GM18498 (cell line): ENCODE measurements at regions not wholly inside any gene's neighbourhood (a gene's known extent, or its start where the extent isn't known, plus 50 kb on each side); places are given as distances from the start of the nearest gene placed in this dataset.

Source experiments
- ATAC-seq: cut with Tn5 transposase; IDR thresholded peaks from one replicate; pipeline ENCODE4 v1.9.1; 2021; ENCODE audit warnings: mild to moderate bottlenecking, moderate library complexity; ENCODE audit not compliant: unreplicated experiment

DNA sequence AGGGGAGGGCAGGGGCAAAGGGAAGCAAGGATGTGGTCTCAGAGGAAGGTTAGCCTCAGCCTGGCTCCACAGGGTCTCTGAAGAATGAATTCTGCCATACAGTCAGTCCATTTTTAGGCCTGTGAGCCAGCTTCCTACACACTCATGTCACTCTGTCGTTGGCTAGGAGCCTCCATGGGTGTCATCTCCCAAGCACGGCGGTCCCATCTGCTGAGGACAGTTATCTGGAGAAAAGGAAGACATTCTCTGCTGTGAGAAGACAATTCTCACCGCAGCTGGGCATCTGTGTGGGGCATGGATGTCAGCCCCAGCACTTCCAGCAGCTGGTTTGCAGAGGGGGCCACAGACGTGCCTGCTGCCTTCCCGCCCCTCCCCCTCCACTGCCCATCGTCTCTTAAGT, 167.6 kb downstream of the LINC00237 start:
- no peak for ATAC-seq

GRCh38 chr20:20938131-20938530, 168.0 kb downstream of the LINC00237 start:
- ATAC-seq: no peak

DNA sequence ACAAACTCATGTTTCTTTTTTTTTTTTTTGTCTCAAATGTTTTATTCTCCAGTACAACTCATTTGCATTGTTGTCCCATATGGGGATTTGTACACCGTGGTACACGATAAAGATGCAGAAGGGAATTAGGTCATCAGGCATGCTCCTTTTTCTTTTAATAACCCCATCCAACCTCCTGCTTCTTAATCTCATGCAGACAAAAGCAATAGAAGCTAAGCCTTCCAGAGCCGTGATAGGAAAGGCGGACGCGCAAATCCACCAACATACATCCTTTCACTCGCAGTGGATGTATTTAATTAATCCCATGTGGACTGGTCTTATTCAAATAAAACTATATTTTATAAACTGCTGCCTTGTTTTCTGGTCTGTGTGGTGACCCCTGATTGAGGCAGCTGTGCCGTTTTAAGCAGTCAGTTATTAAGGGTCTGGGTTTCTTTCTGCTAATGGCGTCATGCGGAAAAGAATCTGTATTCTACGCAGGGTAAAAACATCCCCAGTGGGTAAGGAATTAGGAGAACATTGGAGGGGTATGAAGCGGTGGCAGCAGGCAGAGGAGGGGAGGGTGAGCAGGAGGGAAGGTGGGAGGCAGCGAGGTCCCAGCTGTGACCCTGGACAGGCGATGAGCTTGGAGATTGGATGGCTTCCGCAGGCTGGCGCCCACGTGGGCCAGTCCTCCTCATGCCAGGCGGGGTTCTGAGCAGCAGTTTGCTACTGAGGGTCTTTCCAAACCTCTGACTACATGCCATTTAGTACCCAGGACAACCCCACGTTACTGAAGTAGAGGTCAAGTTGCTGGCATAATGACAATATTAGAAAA, 172.8 kb downstream of the LINC00237 start:
- ATAC-seq: no peak

GRCh38 chr20:20932156-20932555, 174.0 kb downstream of the LINC00237 start:
- ATAC-seq: no peak

GRCh38 chr20:20931632-20932031, 174.5 kb downstream of the LINC00237 start:
- ATAC-seq: no peak

- ATAC-seq: no peak
These were observed 175.1 kb downstream of the LINC00237 start for GRCh38 chr20:20931024-20931423.

DNA sequence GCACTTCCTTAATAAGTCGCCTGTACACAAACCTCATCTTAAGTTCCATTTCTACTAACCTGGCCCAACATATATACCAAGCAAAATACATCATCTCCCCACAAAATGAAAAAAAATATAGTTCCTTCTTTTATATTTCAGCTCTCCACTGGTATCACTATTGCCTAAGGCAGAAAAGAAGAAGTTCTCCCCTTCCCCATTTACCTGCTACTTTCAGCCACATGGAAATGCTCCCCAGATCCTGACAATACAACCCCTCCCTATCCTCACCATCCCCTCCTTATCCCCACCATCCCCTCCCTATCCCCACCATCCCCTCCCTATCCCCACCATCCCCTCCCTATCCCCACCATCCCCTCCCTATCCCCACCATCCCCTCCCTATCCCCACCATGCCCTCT, 175.7 kb downstream of the LINC00237 start:
- no peak for ATAC-seq

- no peak for ATAC-seq
These were observed 176.8 kb downstream of the LINC00237 start for GRCh38 chr20:20929341-20929740.

- ATAC-seq: no peak
These were observed 179.8 kb downstream of the LINC00237 start for GRCh38 chr20:20926222-20926905.

DNA sequence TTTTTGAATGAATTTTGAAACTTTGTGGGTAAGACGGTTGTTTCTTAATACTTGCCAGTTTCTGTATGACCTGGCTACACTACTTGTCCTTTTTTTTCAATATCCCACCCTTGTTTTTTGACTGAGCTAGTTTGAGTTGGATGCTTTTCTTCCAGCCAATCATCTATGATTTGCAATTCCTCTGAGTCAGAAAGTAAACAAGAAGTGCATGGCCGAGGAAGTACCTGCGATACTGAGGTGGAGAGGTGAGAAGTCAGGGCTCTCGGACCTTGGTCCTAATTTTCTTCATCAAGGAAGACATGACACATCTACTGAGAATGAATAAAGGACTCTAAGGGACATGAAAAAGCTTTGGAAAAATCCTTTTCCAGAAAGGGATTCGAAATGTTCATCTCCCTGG, 185.7 kb downstream of the LINC00237 start:
- ATAC-seq: no peak

- ATAC-seq: no peak
These were observed 190.3 kb downstream of the LINC00237 start for GRCh38 chr20:20915844-20916243.

GRCh38 chr20:20904501-20904831, 192.0 kb upstream of the RALGAPA2 start:
- no peak for ATAC-seq

GRCh38 chr20:20903773-20904500, 191.5 kb upstream of the RALGAPA2 start:
- ATAC-seq: no peak

- ATAC-seq: no peak
These were observed 185.5 kb upstream of the RALGAPA2 start for GRCh38 chr20:20897922-20898321.

DNA sequence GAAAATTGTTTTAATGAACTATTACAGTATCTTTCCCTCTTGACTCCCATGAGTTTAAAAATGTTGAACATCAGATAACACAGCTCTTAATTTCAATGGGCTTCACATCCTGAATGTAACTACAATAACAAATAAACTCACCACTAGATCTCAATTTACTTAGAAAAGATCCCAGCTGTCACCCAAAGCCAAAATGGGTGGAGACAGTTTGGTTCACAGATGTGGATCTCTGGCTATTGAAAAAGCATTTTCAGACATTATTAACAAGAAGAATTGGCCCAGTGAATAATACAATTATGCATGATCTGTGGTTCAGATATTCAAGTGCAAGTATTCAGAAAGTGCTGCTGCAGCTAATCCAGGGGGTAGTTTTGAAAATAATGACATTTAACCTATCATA, 184.7 kb upstream of the RALGAPA2 start:
- ATAC-seq: no peak

- ATAC-seq: no peak
These were observed 184.2 kb upstream of the RALGAPA2 start for GRCh38 chr20:20896606-20897005.

- no peak for ATAC-seq
These were observed 183.1 kb upstream of the RALGAPA2 start for GRCh38 chr20:20895537-20895936.

DNA sequence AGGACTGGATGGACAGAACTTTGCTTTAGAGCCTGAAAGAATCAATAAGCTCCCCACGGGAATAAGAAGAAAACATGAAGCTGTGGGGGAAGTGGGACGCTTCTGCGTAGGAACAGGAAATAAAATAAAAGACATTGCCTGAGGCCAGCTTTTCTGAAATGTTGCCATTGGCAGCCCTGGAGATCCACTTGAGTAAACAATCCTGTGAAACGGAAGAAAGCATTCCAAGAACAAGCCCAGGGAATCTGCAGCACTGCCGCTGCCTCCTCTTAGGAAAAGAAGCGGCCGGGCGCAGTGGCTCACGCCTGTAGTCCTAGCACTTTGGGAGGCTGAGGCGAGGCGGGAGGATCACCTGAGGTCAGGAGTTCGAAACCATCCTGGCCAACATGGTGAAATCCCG, 182.3 kb upstream of the RALGAPA2 start:
- no peak for ATAC-seq

DNA sequence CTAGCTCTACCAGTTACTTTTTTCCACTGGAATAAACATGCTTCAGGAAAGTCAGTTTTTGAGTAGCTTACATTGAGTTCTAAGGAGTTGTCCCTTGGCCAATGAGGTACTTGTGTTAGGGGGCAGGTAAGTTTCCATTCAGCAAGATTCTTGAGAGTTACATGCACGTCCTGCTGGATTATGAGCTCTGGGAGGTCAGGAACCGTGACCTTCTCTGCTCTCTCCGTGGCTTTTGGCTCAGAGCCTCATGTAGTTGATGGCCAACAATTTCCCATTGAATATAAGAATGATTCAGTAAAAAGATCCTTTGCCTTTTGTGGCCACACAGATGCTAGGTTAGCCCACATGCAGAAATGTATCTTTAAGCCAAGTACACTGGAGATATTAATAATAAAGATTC, 181.8 kb upstream of the RALGAPA2 start:
- ATAC-seq: no peak

DNA sequence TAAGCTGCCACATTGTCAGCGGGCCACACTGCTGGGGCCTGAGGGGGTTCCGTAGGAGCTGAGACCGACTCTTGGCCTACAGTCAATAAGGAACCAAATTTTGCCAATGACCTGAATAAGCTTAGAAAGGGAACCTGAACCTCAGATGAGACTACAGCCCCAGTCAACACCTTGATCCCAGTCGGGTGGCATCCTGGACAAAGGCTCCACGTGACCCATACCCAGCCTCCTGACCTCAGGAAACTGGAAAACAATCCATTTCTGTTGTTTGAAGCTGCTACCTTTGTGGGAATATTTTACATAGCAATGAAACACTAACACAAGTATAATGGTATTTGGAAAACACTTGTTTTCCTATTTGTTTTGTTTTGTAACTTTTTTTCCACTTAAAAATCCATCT, 179.9 kb upstream of the RALGAPA2 start:
- no peak for ATAC-seq

DNA sequence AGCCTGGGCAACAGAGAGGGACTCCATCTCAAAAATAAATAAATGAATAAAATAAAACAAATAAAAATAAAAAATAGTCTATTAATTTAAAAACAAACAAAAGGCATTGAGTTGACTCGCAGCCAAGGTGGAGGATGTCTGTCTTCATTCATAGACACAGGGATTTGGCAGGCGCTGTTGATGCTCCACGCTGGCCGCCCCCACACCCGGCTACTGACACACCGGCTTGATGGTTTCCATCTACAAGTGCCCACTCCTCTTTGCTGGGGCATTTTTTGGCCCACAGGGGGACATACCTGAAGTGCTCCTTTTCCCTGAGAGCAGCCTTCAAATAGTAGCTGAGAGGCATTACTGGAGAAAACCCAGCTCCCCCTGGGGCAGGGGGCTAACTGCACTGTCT, 178.3 kb upstream of the RALGAPA2 start:
- no peak for ATAC-seq

DNA sequence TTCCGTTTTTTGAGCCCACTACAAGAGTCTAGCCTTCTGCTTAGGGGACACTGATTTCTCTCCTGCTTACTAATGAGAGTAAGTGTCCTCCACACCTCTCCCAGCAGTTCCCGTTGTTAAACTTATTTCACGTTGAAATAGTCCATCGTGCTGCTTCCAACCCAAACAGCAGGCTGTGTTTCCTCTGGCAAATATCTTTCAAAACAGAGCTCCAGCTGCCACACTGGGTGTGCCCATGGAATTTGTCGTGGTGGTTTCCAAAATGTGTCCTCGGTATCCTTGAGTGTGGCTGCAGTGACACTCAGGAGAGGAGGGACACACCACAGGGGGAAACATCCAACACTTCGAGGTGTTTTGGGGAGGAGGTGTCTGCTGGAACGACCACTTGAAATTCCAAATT, 176.5 kb upstream of the RALGAPA2 start:
- ATAC-seq: no peak
